CD4-positive, alpha-beta T cell treated with Interleukin-12 subunit alpha and Interleukin-12 subunit beta, for 1 hour (primary cell): ENCODE measurements at regions not wholly inside any gene's neighbourhood (a gene's known extent, or its start where the extent isn't known, plus 50 kb on each side); places are given as distances from the start of the nearest gene placed in this dataset.
"Not testable (repeated sequence)": the region's sequence is repeated elsewhere in the genome, so short reads cannot be mapped to it uniquely, and the experiment has no call there.

Experiments
- DNase-seq: peaks from one replicate; pipeline ENCODE4 v3.0.0-alpha.2; 2020

GRCh38 chr3:18121020-18121419 lies 304.1 kb downstream of the SATB1 start:
- no peak for DNase-seq

DNA sequence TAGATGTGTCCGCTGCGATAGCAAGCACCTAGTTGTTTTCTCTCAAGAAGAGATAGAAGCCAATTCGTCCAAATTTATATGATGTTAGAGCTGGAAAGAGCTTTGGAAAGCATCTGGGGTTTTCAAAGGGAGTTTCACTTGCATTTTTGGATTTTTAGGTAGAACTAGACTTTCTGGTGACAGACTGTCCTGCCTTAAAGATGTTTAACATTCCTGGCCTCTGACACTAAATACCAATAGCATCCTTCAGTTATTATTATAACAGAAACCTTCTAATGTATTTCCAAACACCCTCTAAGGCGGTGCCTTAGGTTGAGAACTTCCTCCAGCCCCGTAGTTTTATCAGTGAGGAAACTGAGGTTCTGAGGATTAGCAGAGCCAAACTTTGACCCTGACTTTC lies 305.3 kb downstream of the SATB1 start:
- DNase-seq: no peak

DNA sequence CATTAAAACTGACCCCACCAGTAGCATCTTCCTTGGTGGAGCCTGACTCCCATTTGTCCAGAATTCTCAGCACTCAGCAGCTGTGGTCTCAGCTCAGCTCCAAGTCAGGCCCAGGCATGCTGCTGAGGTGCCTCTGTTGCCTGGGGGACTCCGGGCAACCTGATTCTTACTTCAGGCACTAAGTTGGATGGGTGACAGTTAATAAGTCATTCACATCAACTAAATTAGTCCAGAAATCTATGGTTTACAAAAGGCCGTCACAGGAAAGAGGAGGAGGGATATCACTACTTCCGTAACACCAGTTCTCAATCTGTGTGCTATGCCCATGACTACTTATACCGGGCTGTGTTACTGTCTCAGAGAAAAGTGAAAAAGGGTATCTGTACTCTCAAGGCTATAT lies 310.2 kb downstream of the SATB1 start:
- DNase-seq: no peak

GRCh38 chr3:18113417-18113816 lies 311.7 kb downstream of the SATB1 start:
- no peak for DNase-seq

DNA sequence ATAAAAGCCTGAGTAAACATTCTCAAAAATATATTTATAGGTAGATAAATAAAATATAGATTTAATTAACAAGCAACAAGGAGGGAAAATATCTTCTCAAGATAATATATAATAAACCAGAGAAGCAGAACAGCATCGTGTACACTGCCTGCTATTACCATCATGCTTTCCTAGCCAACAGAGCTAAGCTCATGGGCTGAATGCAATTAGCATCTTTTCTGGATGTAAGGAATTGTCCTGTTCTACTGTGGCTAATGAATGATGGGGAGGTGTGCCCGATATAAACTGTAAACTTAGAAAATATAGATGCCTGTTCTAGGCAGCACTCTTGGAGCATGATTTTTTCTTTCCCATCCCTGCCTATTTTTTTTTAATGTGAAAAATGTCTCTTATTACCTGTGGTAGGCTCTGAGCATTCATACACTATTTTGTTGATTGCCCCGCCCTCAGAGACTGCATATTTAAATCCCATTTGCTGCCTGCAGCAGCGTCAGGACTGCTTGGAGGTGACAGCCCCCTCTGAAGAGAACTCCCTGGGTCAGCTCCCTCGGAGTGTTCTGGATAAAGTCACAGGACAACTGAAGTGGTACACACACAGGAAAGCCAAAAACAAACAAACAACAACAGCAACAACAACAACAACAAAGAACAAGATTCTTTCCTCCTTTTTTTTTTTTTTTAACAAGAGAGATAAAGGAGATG lies 312.3 kb downstream of the SATB1 start:
- no peak for DNase-seq

DNA sequence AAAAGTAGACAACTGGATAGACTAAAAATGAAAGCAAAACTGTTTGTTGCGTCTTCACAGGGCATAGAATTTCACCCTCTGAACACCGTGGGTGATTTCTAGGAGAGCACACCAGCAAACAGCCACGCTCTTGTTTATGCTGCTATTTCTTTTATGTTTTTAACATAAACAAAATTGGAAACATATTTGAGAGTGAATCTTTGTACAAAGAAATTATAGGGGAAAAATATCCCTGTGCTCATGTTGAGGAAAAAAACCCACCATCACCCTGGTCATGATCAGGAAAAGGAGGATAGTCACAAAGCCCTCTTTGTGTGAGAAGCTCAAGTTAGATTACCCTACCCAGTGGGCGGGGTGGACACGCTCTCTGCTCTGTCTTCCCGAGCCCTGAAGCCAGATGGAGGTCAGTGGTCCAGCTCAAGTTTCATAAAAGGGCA lies 313.3 kb downstream of the SATB1 start:
- no peak for DNase-seq

DNA sequence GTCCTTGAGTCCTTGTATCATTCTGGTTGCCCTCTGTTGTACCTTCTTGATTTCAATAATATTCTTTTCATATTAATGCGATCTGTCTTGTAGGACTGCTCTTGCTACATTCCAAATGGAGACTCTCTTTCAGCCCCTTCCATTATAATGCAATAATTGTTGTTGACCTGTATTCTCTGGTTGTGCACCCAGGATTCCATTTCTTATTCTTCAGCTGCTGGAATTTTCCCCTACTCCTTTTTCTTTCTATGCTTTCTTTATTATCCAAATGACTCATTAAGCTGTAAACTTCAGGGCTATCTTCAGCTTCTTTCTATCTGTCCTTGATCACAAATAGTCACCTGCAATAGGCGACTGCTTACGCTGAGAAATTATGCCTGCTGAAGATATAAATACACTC lies 321.5 kb downstream of the SATB1 start:
- DNase-seq: no peak

DNA sequence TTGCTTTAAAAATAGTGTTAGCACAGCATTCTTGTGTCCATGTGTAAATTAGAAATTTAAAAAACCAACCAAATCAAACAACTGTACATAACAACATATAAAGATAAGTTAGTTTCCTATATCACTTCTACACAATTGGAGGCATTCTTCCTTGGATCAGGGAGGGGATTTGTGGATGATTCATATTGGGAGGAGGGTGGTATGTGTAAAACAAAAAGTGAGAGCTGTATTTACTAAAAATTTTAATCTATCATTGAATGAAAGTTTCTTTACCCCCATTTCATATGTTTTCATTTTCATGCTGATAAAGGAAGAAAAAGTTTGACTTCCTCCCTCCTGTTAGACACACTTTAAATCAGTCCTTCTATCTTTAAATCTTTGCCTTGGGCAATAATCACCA lies 325.0 kb downstream of the SATB1 start:
- DNase-seq: no peak

DNA sequence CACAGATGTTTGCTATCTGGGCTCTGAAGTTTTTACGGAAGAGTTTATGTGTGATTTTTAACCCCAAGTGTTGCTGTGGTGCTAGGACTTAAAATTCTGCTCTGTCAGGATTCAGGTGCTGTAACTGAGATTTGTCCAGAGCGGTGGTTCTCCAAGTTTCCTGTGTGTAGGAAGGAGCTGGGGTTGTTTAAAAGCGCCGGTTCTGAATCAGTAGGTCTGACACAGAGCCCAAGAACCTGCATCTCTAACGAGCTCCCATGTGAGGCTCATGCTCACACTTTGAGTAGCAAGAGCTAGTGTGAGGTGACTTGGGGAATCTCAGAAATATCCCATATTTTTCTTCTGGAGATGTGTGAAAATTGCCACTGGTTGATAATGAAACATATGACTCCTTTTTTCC lies 325.5 kb downstream of the SATB1 start:
- DNase-seq: no peak

- no peak for DNase-seq
Measured at GRCh38 chr3:18098960-18099587, 326.1 kb downstream of the SATB1 start.

GRCh38 chr3:18097989-18098388 lies 327.1 kb downstream of the SATB1 start:
- DNase-seq: no peak

- no peak for DNase-seq
Measured at GRCh38 chr3:18097473-18097872, 327.7 kb downstream of the SATB1 start.

- DNase-seq: no peak
Measured at GRCh38 chr3:18092726-18093125, 332.4 kb downstream of the SATB1 start.

GRCh38 chr3:18090377-18090776 lies 334.8 kb downstream of the SATB1 start:
- DNase-seq: no peak

- DNase-seq: no peak
Measured at GRCh38 chr3:18087988-18088387, 337.2 kb downstream of the SATB1 start.

DNA sequence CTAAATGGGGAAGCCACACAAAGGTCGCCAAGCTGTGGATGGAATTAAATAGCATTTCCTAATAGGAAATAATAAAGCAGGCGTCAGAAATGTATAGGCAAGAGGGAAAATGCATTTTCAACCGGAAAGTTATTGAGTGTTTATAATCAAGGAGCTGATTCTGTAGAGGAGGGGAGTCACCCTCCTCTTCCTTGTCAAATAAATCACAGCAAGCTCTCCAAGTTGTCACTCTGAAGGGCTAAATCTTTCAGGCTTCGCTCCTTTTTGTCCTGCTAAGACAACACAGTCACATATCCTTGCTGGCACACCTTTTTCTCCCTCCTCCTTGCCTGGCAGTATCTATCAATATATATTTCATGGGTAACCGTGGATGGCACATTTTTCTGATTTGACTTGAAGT lies 338.4 kb downstream of the SATB1 start:
- no peak for DNase-seq

DNA sequence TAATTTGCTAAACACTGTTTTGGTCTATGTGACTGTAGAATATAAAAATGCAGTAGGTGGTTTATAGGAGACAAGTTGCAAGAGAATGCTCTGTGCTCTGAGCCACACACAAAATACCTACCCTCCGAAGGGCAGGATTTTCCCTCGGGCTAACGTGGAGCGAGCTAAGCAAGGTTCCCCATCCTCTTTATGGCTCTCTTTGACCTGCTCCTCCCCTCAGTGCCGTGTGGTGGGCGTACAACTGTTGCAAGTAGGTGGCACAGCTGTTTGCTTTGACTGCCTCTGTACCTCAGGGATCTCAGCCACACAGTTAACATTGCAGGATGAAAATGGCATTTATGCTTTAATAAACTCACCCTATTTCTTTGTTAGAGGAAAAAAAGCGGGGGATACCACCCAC lies 339.1 kb downstream of the SATB1 start:
- no peak for DNase-seq

DNA sequence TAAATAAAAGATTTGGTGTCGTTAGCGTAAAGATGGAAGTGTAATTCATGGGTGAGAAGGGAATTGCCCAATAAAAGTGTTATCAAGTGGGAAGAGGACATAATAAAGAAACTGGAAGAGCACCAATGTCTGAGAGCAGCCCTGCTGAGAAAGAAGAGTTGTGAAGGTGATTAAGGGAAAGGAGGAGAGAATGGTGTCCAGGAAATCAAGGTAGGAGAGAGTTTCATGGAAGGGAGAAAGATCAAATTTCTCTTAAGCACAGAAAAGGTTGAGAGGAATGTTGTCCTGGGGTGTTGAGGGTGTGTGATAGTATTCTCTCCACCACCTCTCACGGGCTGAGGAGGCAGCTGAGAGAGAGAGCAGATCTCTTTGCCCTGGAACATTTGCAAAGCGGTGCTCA lies 339.7 kb downstream of the SATB1 start:
- no peak for DNase-seq

GRCh38 chr3:18083273-18083590 lies 340.8 kb upstream of the TBC1D5 start:
- not testable (repeated sequence) for DNase-seq

GRCh38 chr3:18082551-18083272 lies 340.3 kb upstream of the TBC1D5 start:
- DNase-seq: no peak

GRCh38 chr3:18080198-18080689 lies 337.8 kb upstream of the TBC1D5 start:
- no peak for DNase-seq

- no peak for DNase-seq
Measured at GRCh38 chr3:18079739-18080138, 337.3 kb upstream of the TBC1D5 start.

DNA sequence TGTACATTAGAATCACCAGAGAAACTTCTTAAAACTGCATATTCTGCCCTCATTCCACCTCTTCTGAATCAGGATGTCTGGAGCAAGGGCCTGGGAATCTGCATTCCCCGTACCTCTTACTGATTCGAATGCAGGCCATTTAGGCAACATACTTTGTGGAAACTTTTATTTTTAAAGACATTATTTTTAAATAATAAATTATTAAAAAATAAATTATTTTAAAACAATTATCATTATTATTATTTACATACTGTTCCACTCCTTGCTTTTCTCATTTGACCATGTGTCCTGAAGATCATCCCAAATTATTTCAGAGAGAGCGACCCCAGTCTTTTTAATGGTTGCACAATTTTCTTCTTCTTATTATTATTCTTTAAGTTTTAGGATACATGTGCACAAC lies 336.6 kb upstream of the TBC1D5 start:
- no peak for DNase-seq

- DNase-seq: no peak
Measured at GRCh38 chr3:18077128-18077840, 334.9 kb upstream of the TBC1D5 start.
